HFFc6 (cell line): ENCODE measurements at regions not wholly inside any gene's neighbourhood (a gene's known extent, or its start where the extent isn't known, plus 50 kb on each side); places are given as distances from the start of the nearest gene placed in this dataset.

Source experiments
- DNase-seq: peaks from one replicate; pipeline ENCODE4 v3.0.0-alpha.2; 2018
- H3K27ac Mint-ChIP-seq: 2 replicates; pipeline ENCODE4 v1.8.0; 2020; ENCODE audit warnings: mild to moderate bottlenecking, mixed read lengths
- H3K27me3 Mint-ChIP-seq: 2 replicates; pipeline ENCODE4 v1.8.0; 2021; ENCODE audit warnings: mild to moderate bottlenecking, moderate library complexity, mixed read lengths; ENCODE audit not compliant: insufficient read depth
- H3K36me3 Mint-ChIP-seq: 2 replicates; pipeline ENCODE4 v1.8.0; 2021; ENCODE audit warnings: low read depth, mixed read lengths
- H3K4me1 Mint-ChIP-seq: 2 replicates; pipeline ENCODE4 v1.8.0; 2020; ENCODE audit warnings: low read depth, mixed read lengths
- H3K4me3 Mint-ChIP-seq: 2 replicates; pipeline ENCODE4 v1.8.0; 2020; ENCODE audit warnings: mild to moderate bottlenecking, moderate library complexity, mixed read lengths
- H3K9me3 Mint-ChIP-seq: 2 replicates; pipeline ENCODE4 v1.8.0; 2020; ENCODE audit warnings: mild to moderate bottlenecking, mixed read lengths
- TF ChIP-seq, protein P1 (sequence below): fragments of 200-600 bp; sonication (generic); IDR thresholded peaks from 2 replicates; pipeline ENCODE4 v1.5.0; 2021; ENCODE audit warnings: antibody characterized with exemption, mild to moderate bottlenecking

DNA sequence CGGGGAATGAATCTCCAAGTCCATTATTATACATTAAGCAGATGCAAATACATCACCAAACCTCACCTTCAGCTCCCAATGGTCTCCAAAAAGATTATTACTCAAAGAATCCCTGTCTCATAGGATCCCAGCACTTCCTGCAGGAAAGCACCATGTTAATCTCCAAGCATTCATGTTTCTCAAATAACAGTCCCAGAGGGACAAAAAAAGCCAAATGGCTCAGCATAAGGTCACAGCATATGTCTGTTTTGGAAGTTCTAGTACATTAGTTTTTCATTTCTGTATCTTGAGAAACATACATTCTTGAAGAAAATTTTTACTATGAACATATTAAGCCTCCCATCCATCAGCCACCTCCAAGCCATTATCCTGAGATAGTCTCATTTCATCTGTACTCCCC is 103.3 kb downstream of the METTL4 start:
- no peak for DNase-seq

DNA sequence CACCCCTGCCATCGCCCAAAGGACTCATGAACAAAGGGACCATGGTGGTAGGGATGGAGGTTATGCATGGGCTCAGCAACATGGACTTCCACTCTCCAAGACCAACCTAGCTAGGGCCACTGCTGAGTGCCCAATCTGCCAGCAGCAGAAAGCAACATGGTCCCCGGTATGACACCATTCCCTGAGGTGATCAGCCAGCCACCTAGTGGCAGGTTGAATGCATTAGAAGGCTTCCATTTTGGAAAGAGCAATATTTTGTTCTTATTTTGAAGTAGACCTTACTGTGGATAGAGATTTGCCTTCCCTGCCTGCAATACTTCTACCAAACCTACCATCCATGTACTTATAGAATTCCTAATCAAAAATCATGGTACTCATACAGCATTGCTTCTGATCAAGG is 99.8 kb downstream of the METTL4 start:
- DNase-seq = no peak
- Mint-ChIP-seq H3K9me3 (no peaks in the 10 kb centered on the region; the same call in 1 of the 2 replicates), H3K4me1 (no peaks in the 10 kb centered on the region), H3K27ac (no peak overlapping the region), H3K36me3 (no peaks in the 10 kb centered on the region), H3K4me3 (no peak overlapping the region), H3K27me3 (no peaks in the 10 kb centered on the region; the same call in none of the 2 replicates)
- TF ChIP-seq, protein P1, sequence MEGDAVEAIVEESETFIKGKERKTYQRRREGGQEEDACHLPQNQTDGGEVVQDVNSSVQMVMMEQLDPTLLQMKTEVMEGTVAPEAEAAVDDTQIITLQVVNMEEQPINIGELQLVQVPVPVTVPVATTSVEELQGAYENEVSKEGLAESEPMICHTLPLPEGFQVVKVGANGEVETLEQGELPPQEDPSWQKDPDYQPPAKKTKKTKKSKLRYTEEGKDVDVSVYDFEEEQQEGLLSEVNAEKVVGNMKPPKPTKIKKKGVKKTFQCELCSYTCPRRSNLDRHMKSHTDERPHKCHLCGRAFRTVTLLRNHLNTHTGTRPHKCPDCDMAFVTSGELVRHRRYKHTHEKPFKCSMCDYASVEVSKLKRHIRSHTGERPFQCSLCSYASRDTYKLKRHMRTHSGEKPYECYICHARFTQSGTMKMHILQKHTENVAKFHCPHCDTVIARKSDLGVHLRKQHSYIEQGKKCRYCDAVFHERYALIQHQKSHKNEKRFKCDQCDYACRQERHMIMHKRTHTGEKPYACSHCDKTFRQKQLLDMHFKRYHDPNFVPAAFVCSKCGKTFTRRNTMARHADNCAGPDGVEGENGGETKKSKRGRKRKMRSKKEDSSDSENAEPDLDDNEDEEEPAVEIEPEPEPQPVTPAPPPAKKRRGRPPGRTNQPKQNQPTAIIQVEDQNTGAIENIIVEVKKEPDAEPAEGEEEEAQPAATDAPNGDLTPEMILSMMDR = peak; percentile 60

More for the DNA sequence above, 103.3 kb downstream of the METTL4 start:
- Mint-ChIP-seq H3K27me3 (no peaks in the 10 kb centered on the region; the same call in 1 of the 2 replicates), H3K36me3 (no peaks in the 10 kb centered on the region), H3K27ac (no peak overlapping the region), H3K9me3 (no peaks in the 10 kb centered on the region; the same call in 1 of the 2 replicates), H3K4me1 (0 out of 2 replicates have a peak, but pooled peaks cover under 1% of the 10 kb centered on the region), H3K4me3 (no peak overlapping the region)
- TF ChIP-seq, protein P1 = no peak

DNA sequence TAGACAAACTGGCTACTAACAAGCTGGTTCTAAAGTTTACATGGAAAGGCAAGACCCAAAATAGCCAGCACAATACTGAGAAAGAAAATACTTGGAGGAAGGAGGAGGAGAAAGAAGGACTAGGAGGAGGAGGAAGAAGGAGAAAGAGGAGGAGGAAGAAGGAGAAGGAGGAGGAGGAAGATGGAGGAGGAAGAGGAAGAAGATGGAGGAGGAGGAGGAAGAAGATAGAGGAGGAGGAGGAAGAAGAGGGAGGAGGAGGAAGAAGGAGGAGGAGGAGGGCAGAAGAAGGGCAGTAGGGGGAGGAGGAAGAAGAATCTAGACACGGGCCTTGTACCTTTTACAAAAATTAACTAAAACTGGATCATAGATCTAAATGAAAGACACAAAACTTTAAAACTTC is 92.6 kb downstream of the METTL4 start:
- Mint-ChIP-seq H3K27me3 (no peaks in the 10 kb centered on the region), H3K4me1 (peaks cover 24% of the 10 kb centered on the region), H3K27ac (no peak overlapping the region), H3K4me3 (no peak overlapping the region), H3K9me3 (no peaks in the 10 kb centered on the region), H3K36me3 (no peaks in the 10 kb centered on the region)
- TF ChIP-seq, protein P1 = no peak
- no peak for DNase-seq

DNA sequence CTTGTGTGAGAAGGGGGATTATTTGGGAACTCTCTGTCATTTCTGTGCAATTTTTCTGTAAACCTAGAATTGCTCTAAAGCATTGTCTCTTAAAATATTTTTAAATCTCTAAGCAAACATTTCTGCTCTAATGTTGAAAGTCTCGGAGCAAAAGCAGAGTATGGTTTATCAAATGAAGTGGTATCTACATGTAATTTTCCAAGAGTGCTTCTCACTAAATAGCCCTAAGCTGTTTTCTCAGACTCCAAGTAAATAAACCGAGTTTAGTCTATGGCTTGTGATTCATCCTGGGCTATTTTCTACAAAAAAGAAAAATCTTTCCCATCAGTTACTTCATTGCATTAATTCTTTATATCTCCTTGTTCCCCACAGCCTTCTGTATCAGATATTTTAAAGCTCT is 90.8 kb downstream of the METTL4 start:
- TF ChIP-seq, protein P1 = no peak
- H3K36me3 Mint-ChIP-seq = no peaks in the 10 kb centered on the region
- no peak overlapping the region for H3K4me3 Mint-ChIP-seq
- H3K9me3 Mint-ChIP-seq = no peaks in the 10 kb centered on the region
- H3K27me3 Mint-ChIP-seq = no peaks in the 10 kb centered on the region
- H3K4me1 Mint-ChIP-seq = peaks cover 24% of the 10 kb centered on the region
- peak; percentile 70 for DNase-seq
- 0 out of 2 replicates have a peak overlapping the region, but pooled peaks have one; percentile 0 for H3K27ac Mint-ChIP-seq

DNA sequence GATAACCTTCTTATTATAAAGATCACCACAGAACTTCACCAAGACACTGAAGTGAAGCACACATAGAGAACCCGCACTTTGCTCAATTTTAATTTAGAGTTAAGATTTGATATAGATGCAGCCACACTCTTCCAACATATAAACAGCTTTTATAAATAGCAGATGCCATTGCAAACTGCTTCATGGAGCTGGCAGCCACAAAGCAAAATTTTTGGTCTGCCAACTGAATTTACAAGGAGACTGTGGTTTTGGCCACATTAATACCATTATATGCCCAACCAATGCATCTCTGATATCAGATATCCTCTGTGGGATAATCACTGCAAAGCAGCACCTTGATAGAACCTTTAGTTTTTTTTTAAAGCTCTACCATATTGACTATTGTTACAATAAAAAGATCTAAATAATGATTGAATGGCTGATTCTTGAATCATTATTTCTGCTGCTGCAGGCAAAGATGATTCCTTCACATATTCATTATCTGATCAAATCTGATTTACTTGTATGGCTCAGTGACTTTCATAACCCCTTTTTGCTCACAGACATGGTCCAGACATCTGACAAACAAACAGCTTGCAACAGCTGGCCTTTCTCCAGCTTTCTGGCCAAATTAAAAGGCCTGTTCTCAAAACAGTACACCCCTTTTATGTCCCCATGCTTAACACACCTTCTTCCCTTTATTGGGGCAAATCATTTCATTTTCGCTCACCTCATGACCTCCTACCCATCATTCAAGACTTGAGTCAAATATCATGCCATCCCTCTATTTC is 88.4 kb downstream of the METTL4 start:
- no peak overlapping the region for H3K4me3 Mint-ChIP-seq
- no peaks in the 10 kb centered on the region for H3K27me3 Mint-ChIP-seq
- H3K9me3 Mint-ChIP-seq = no peaks in the 10 kb centered on the region
- peaks cover 42% of the 10 kb centered on the region for H3K4me1 Mint-ChIP-seq
- no peak overlapping the region for H3K27ac Mint-ChIP-seq
- no peaks in the 10 kb centered on the region for H3K36me3 Mint-ChIP-seq
- TF ChIP-seq, protein P1 = no peak
- no peak for DNase-seq
